Activated gamma-delta T cell treated with anti-CD3 and anti-CD28 coated beads, Interleukin-2, amount 50 U/mL, for 16 hours (primary cell): ENCODE measurements at regions not wholly inside any gene's neighbourhood (a gene's known extent, or its start where the extent isn't known, plus 50 kb on each side); places are given as distances from the start of the nearest gene placed in this dataset.

Source experiments
- DNase-seq: peaks from one replicate; pipeline ENCODE4 v3.0.0-alpha.2; 2020; ENCODE audit warnings: low read depth

DNA sequence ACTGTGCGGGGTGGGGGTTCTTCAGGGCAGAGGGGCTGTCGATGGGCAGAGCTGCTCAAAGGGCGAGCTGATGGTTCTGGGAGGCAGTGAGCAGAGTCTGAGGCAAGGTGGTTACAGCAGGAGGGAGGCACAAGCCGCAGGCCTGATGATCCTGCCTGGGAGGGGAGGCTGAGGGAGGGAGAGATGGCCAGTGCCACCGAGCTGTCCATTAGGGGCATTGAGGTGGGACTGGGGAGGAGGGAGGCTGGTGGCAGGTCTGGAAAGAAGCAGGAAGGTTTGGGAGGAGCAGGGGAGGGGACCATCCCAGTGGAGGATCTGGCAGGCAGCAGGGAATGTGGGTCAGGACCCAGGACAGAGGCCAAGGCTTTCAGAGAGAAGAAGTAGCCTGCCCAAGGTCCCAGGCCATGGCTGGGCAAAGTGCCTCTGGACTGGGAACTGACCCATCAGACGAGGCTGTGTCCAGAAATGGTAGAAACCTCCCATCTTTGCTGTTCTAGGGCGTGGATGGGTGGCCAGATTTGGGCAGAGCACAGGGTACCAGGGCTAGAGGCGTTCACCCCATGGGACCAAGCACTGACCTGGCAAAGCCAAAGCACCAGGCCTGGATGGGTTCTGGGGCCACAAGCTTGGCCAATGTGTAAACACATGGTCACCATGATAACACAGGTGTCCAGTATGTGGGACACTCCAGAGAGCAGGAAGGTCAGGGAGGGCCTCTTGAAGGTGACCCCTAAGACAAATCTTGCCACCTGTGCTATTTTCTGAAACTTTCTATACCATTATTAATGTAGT, 55.5 kb downstream of the INHBB start:
- DNase-seq = no peak

DNA sequence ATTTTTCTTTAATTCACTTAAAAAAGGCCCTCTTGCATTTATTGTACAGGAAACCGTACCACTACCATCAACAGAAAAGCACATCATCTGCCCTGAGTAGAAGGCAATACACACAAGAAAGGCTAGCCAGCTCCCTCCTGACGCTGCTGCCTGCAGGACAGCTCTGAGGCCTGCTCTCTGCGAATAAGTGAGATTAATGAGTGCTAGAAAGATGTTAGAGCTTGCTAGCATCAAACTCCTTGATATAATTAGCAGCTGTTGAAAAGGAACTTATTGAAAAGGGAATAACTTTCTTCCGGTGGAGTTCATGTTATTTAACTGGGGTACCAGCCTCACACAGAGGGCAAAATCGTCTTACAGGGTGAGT, 56.1 kb downstream of the INHBB start:
- no peak for DNase-seq

DNA sequence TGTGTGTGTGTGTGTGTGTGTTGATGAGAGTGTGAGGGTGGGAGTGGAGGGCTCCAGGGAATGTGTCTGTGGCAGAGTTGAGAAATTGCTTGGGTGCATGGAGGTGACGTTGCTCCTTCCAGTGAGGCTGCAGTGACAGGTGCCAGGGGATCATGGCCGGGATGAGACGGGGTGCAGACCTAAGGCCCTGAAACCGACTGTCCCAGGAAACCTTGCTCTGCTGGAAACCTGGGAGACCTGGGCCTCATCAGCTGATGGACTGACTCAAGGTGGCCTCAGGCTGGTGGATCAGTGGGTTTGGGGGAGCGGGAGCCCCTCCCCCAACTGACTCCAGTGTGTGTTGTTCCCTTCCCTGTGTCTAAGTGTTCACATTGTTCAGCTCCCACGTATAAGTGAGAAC, 56.6 kb downstream of the INHBB start:
- no peak for DNase-seq

DNA sequence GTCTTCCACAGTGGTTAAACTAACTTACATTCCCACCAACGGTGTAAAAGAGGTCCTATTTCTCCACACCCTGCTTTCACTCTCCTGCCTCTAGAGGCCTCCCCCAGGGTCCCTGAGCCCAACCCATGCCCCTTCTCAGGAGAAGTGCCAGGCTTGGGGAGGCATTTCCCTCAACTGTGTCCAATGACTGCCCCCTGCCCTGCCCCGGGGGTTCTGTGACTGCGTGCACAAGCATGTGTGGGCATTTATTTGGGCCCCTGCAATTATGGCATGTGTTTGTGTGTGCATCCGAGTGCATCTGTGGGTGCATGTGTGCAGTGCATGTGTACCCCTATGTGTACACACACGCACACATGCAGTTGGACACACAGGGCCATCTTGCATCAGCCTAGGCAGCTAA, 57.3 kb downstream of the INHBB start:
- no peak for DNase-seq

DNA sequence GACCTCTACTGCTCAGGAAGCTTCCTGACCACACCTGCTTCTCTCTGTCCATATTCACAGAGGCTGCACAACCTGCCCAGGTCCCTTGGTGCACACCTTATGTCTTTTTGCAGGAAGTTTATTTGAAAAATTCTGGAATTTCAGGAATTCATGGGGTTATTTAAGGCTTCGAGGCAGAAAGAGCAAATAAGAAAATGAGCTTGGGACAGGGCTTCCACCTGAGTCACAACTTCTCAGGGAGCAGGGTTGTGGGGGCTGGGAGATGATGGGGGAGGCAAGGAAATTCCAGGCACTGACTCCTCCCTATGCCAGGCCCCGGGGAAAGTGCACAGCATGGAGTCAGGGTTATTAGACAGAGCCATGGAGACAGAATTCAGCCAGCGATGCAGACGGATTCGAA, 57.7 kb downstream of the INHBB start:
- no peak for DNase-seq

DNA sequence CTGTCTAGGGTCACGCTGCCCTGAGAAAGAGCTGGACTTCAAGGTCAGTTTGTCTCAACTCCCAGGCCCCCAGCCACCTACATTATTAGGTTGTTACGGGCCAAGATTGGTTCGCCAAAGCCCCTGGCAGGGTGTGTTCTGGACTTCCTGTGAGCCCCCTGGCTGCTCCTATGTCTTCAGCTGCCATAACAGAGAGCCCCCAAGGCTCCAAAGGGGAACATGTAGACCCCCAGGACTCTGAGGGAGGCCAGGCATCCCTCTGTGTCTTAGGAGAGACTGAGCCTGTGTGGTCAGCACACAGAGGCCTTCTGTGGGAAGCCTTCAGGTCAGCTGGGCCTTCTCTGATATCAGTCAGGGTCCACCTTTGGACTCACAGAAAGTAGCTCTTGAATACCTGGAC, 58.3 kb downstream of the INHBB start:
- no peak for DNase-seq

DNA sequence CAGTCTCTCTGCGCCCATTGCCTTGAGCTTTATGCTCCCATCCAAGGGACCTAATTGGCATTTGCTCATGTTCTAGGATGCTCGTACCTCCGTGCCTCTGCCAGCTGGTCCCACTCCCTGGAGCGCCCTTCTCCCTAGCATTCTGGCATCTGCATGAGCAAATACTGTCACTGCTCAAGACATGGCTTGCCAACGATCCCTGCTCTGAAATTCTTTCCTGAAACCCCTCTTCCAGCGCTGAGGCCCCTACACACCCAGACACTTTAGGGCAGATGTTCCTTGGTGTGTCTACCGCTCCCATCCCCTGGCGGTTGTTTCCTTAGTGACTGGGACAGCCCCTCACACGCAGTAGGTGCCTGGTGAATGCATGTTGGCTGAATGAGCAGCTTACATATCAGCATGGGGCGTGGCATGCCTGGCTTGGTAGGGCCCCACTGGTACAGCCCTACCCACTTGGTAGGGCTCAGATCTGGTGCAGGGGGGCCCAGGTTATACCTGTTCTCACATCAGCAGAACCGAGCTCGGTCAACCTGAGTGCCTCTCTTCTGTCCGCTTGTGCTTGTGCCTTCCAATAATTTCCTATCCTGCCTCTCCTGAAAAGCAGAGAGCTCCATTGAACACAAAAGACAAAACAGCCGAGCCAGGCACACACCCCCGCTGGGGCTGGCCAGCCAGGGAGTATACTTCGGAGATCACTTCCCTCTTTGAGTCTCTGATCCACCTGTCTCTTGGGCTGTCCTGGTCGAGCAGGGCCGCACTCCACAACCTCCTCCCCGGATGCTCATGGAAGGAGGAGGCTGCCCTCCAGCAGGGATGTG, 59.2 kb downstream of the INHBB start:
- no peak for DNase-seq

DNA sequence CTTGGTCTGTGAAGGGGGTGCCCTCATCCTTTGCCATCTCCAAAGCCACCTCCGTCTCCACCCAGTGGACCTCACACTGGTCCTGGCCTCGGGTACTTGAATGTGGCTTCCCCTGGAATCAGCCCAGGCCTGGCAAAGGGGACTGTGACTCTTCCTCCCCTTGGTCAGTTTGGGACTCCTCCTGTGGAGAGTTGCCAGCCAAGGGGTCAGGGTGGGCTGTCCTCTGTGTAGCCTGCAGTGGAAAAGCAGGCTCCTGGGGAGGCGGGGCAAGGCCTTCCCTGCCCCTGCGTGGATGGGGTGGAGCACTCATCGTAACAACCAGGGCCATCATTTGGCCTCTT, 59.8 kb downstream of the INHBB start:
- DNase-seq = no peak

DNA sequence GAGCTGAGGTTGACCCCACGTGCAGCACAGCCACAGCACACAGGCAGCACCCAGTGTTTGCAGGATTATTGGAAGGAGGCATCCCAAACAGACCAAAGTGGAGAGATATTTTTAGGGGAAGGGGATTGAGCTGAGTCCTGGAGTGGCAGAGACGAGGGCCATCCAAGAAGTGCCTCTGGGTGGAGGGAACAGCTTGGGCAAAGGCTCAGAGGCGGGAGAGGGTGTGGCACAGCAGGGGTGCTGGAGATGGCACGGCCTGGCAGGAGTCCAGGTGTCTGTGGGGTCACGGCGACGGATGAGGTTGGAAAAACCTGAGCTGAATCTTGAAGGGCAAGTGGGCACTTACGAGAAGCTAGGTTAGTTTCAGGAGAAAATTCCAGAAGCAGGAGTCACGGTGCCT, 60.6 kb downstream of the INHBB start:
- DNase-seq = no peak

DNA sequence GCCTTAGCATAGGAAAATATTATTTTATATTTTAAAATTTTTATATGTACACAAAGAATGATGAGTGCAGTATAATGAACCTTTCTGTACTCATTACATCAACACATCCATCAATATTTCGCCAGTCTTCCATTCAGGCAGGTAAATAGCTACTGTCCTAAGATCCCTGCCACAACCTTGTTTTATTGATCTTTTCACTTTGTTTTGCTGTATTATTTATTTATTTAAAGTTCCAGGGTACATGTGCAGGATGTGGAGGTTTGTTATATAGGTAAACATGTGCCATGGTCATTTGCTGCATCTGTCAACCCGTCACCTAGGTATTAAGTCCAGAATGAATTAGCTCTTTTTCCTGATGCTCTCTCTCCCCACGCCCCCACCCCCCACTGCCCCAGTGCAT, 64.6 kb downstream of the INHBB start:
- DNase-seq = no peak

DNA sequence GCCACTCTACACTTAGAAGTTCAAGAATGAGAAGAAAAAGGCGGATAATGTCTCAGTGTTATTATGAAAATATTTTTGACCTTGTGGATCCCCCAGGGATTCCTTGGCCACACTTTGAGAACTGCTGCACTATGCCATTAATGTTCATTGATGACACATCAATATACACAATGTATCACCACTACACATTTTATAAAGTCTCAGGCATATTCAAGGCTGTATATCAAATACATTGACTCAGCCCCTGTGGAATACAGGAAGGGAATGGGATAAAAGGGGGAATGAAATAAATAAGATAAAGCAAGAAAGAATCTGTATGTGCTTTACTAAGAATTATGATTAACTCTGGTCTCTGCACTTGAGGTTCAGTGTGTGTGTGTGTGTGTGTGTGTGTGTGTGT, 69.1 kb downstream of the INHBB start:
- DNase-seq = no peak

DNA sequence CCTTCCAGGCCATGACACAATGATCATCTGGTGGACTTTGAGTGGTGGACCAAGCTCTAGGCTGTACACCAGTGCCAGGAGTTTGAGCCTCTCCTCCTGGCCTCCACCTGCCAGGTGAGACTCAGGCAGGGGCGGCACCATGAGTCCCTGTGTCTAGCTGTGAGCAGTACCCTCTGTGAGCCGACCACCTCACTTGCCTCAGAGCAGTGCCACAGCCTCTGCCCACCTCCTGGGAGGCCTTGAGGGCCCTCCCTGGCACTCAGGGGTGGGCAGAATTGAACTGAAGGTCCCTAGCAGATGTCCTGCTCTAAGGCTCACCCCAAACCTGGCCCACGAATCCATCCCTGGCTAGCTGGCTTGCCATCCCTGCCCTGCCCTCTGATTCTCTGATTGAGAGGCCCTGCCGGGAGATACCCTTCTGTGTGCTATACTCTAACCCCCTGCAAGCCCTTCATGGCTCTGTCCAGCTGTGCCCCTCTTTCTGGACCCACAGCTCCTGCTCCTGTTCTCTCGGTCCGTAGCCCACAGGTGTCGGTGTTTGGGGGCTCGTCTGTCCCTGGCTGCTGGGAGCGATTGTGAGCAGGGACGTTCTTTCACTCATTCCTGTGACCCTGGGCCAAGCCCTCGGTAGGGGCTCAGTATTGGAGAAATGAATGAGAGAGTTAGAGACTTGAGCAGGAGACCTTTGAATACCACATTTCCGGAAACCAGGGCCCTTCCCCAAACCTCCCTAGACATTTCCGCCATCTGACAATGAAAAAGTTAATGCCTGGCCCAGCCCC, 70.0 kb downstream of the INHBB start:
- DNase-seq = no peak

DNA sequence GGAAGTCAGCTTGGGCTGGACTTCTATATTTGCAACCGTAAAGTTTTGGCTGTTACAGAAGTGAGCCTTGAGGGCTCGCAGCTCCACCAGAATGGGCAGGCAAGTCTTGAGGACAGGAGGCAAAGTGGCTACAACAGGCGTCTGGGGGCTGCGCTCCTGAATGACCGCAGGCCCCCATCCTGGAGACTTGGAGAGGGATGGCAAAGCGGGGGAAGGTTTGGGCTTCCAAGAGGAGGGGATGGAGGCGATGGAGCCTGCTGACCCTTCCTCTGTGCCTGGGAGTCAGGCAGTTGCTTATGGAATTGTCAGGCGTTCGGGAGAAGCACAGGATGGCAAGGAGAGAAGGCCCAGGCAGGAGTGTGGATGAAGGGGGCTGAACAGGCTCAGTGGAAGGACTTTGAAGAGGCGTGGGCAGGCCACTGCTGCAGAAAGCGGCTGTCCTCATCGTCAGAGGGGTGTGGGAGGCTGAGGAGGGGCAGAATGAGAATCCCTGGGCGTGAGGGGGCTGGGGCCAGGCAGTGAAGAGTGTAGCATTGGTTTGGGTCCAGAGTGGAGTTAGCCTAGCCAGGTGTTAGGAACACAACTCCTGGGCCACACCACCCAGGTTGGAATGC, 72.3 kb downstream of the INHBB start:
- DNase-seq = no peak

DNA sequence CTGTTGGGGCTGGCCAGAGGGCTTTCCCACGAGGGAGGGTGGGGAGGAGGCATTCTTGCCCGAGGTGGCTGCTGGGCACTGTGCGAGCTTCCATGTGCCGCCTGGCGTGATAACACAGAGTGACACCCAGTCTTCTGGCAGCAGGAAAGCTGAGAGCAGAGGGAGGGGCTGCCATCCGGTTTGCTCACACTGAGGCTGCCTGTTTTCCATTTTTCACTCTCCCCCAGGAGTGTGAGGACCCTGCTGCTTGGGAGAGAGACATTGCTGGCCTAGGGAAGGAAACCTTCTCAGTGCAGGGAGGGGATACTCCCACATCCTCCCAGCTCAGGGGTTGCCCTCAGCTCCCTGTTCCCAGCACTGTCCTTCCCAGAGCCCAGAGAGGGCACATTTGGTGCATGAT, 73.1 kb downstream of the INHBB start:
- no peak for DNase-seq

DNA sequence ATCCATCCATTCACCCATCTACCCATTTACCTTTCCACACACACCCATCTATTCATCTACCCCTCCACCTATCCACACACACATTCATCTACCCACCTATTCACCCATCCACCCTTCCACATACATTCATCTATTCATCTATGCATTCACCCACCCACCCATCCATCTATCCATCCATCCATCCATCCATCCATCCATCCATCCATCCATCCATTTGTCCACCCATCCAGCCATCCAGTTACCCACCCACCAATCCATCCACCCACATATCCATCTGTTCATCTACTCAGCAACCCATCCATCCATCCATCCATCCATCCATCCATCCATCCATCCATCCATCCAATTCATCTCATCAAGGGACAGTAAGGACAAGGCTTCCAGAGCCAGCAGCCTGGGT, 74.0 kb downstream of the INHBB start:
- DNase-seq = no peak

DNA sequence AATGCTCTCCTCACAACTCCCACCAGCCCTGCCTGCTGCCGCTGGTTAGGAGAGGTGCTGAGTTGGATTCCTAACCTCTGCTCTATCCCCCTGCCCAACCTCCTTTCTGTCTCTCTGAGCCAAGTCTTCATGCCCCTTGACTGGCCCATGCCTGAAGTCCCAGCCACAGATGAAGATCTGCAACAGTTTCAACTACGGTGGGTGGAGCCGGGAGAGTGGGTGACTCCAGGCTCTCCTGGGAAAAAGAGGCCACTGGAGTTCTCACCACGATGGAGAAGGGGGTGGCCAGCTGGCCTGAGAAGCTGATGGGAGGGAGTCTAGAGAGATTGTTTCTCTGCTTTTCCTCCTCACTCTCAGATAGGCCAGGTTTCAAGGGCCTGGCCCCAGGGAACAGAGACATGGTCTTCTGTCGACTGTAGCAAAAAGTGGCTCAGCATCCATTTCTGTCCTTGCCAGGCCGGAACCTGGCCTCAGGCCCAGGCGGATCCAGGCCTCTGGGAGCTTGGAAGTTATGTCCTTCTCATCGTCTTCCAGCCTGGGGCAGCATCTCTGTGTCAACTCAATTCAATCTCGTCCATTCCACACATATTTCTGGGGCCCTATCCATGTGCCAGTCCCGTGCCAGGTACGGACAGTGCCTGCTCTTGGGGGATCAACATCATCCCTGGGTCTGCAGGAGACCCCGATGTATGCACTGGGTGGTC, 75.3 kb downstream of the INHBB start:
- no peak for DNase-seq

DNA sequence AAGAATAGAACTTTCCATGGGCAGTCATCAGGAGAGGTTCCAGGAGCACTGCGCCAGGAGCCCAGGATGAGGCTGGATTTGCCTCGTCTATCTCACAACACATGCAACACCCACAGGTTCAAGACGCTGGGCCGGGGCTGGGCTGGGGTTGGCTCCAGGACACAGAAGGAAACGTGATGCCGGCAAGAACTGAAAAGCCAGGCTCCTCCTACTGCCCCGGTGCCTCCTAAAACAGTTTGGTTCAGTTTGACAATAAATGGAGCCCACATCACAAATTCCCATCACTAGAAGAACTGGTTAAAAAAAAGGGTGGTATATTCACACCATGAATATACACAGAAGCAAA, 75.9 kb downstream of the INHBB start:
- DNase-seq = no peak

DNA sequence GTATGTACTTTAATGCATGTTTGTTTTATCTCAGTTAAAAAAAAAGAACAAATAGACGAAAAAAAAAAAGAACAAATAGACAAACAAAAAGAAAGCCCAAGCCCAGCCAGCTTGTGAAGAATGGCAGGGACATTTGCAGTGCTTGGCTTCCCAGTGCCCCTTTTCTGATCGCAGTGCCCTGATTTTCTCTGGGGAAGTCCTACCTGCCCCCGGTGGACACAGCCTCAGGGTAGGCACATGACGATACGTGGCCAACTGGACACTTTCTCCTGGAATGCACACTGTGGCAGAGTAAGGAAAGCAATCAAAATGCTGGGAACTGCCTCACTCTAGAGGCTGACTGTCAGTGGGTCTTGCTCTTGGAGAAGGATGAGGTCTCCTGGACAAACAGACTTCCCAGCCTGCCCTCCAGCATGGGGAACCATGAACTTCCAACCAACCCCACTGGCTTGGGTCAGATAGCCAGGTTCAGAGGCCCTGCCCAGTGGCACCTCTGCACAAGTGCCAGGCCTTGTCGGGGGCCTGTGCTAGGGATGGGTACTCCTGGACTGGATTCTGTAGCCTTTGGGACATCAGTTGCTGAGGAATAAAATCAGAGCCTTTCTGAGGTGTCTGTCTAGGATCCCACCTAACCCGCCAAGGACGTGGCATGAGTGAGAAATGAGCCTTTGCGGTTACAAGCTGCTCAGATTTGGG, 76.7 kb downstream of the INHBB start:
- DNase-seq = no peak

DNA sequence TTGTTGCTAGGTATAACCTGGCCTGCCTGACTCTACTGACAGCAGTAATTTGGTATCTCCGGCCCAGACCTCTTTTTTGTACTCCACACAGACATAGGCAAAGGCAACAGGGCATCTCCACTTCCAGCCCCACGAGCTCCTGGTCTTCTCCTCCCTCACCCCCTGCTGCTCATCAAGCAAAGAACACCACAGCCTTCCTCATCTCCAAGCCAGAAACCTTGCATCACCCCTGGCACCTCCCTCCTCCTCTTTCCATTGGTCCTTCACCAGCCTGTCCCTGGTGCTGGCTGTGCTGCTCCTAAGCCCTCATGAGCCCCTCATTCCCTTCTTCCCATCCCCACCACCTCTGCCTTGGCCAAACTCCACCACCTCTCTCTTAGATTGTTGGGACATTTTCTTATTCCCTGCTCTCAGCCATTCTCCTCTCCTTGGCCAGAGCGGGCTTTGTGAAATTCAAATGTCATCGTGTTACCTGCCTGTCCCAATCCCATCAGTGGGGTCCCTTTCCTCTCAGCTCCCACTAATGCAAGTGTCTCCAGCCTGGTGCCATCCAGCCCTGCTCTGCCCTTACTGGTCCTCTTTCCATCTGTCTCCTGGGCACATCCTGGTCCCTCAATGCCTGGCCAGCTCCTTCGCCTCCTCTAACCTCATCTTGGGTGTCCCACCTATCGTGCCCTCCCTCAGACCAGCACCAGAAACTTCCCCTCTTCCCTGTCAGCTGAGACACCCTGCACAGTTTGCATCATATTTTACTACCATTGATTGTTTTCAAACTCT, 77.4 kb downstream of the INHBB start:
- DNase-seq = no peak

DNA sequence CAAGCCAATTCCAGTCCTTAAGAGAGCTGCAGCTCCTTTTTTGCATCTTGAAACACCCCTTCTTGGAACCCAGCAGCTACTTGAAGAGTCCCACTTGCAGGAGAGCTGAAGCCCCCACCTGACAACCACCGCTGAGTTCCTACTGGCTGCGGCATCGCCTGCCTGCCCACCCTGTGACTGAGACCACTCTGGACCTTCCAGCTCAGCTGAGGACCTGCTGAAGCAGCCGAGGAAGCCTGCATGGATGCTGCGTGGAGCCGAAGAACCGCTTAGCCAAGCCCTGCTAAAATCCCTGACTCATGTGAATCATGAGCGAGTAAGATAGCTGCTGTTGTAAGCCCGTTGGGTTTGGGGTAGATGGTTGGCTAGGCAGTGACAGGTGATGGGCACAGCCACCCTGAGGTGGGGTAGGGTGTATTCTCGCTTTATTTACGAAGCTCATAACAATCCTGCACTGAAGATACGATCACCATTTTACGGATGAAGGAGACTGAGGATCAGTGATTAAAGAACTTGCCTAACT, 78.4 kb downstream of the INHBB start:
- DNase-seq = no peak
